ENCODE measurements at regions not wholly inside any gene's neighbourhood (a gene's known extent, or its start where the extent isn't known, plus 50 kb on each side); places are given as distances from the start of the nearest gene placed in this dataset.

DNA sequence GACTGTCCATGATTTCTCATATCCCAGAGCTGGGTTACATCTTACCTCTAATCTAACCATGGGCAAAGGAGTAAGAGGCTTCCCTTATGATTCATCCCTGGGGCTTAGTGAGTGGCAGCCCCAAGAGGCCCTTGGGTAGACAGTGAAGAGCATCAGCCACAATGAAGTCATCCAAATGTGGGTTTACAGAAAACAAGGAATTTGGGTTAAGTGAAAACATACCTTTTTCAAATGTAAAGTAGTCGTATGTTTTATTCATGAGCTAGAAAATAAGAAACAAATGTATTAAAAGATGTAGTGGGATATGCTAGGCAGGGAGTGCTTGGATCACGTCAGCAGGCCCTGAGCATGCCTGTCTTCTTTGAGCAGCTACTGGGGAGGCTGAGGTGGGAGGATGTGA, 54.0 kb upstream of the ELK3 start:
- TF ChIP-seq EZH2 (IDR thresholded peaks at IDR 0.05; ENCODE audit: low read length, missing control alignments) (no peak), CTCF (conservative IDR thresholded peaks at IDR 0.05 in 1 of 2, IDR thresholded peaks at IDR 0.05 in 1 of 2; ENCODE audit: low read depth in 1 of 2, low read length in 2 of 2) (no peak)
- Histone ChIP-seq H3K27ac (ENCODE audit: insufficient read depth, low read length) (no peak overlapping the region), H2AFZ (ENCODE audit: low read length) (no peak overlapping the region), H3K9ac (ENCODE audit: insufficient read depth, low read length) (no peak overlapping the region), H3K79me2 (ENCODE audit: control insufficient read depth, insufficient read depth, low read length) (no peaks in the 10 kb centered on the region), H3K4me2 (ENCODE audit: extremely low read depth, insufficient read depth, low read length) (no peak overlapping the region), H3K4me3 (replicated peaks in 1 of 4; ENCODE audit: control extremely low read depth in 1 of 4, insufficient read depth in 1 of 4, low read depth in 3 of 4, low read length in 4 of 4) (no peak overlapping the region), H3K27me3 (ENCODE audit: control insufficient read depth, insufficient read depth, low read length) (no peaks in the 10 kb centered on the region), H4K20me1 (ENCODE audit: control insufficient read depth, extremely low read depth, insufficient read depth, low read length) (no peaks in the 10 kb centered on the region), H3K4me1 (ENCODE audit: control insufficient read depth, extremely low read depth, insufficient read depth, low read length) (no peaks in the 10 kb centered on the region), H3K36me3 (ENCODE audit: control insufficient read depth, insufficient read depth, low read length) (no peaks in the 10 kb centered on the region), H3K9me3 (ENCODE audit: control insufficient read depth, insufficient read depth, low read depth, low read length) (no peaks in the 10 kb centered on the region)
- peak in 1 of 2 donors; percentile 90 for DNase-seq (ENCODE audit: low read depth in 2 of 2)

DNA sequence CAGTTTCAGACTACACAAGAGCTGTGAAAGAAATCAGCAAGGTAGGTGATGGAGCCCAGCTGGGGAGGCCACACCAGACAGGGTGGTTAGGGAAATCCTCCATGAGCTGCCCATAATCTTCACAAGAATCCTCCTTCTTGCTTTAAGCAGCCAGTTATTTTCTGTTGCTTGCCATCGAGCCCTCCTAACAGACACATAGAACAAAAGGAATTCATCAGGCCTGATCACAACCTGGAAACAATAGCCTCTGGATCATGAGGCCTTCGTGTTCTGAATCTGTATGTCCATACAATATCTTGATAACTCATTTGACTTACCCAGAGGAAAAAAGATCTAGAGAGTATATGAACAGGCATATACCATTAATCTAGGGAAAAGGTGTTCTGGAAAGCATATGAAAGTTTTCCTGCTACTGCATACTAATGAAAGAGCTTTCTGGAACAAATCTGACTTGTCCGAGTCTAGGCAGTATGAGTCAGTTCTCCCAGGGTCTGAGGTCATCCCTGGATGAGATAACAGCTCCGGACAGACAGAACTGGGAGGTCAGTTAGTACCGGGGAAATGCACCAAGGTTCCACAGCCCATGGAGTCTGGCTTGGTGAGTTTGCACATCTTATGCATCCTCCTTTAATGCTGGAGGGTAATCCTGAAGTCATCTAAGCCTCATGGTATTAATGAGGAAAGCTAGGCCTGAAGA, 52.8 kb upstream of the ELK3 start:
- H3K79me2 ChIP-seq (ENCODE audit: control insufficient read depth, insufficient read depth, low read length): no peaks in the 10 kb centered on the region
- H3K36me3 ChIP-seq (ENCODE audit: control insufficient read depth, insufficient read depth, low read length): no peaks in the 10 kb centered on the region
- no peaks in the 10 kb centered on the region for H4K20me1 ChIP-seq (ENCODE audit: control insufficient read depth, extremely low read depth, insufficient read depth, low read length)
- H2AFZ ChIP-seq (ENCODE audit: low read length): no peak overlapping the region
- H3K4me2 ChIP-seq (ENCODE audit: extremely low read depth, insufficient read depth, low read length): no peak overlapping the region
- DNase-seq (ENCODE audit: low read depth in 2 of 2): peak; percentile 61 to 79
- no peak overlapping the region for H3K4me3 ChIP-seq (replicated peaks in 1 of 4; ENCODE audit: control extremely low read depth in 1 of 4, insufficient read depth in 1 of 4, low read depth in 3 of 4, low read length in 4 of 4)
- no peaks in the 10 kb centered on the region for H3K4me1 ChIP-seq (ENCODE audit: control insufficient read depth, extremely low read depth, insufficient read depth, low read length)
- TF ChIP-seq CTCF (conservative IDR thresholded peaks at IDR 0.05 in 1 of 2, IDR thresholded peaks at IDR 0.05 in 1 of 2; ENCODE audit: low read depth in 1 of 2, low read length in 2 of 2) (no peak), EZH2 (IDR thresholded peaks at IDR 0.05; ENCODE audit: low read length, missing control alignments) (no peak)
- no peaks in the 10 kb centered on the region for H3K27me3 ChIP-seq (ENCODE audit: control insufficient read depth, insufficient read depth, low read length)
- H3K9me3 ChIP-seq (ENCODE audit: control insufficient read depth, insufficient read depth, low read depth, low read length): no peaks in the 10 kb centered on the region
- H3K9ac ChIP-seq (ENCODE audit: insufficient read depth, low read length): no peak overlapping the region
- H3K27ac ChIP-seq (ENCODE audit: insufficient read depth, low read length): no peak overlapping the region

DNA sequence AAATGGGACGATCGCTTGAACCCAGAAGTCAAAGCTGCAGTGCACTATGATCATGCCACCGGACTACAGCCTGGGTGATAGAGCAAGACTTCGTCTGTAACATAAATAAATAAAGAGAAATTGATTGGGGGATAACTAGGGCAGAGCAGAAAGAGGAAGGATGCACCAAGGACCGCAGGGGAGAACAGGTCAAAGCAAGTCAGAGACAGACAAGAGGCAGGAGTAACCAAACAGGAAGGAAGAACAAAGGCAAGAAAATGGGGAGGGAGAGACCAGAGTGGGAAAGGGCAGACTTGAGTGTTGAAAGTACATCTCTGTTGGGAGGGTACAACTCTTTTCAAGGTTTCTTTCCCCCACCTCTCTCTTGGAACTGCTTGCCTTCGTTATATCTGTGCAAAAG, 50.8 kb upstream of the ELK3 start:
- Histone ChIP-seq H3K79me2 (ENCODE audit: control insufficient read depth, insufficient read depth, low read length) (no peaks in the 10 kb centered on the region), H4K20me1 (ENCODE audit: control insufficient read depth, extremely low read depth, insufficient read depth, low read length) (no peaks in the 10 kb centered on the region), H3K4me3 (replicated peaks in 1 of 4; ENCODE audit: control extremely low read depth in 1 of 4, insufficient read depth in 1 of 4, low read depth in 3 of 4, low read length in 4 of 4) (no peak overlapping the region), H3K36me3 (ENCODE audit: control insufficient read depth, insufficient read depth, low read length) (no peaks in the 10 kb centered on the region), H3K9me3 (ENCODE audit: control insufficient read depth, insufficient read depth, low read depth, low read length) (no peaks in the 10 kb centered on the region), H2AFZ (ENCODE audit: low read length) (no peak overlapping the region), H3K27me3 (ENCODE audit: control insufficient read depth, insufficient read depth, low read length) (no peaks in the 10 kb centered on the region), H3K4me1 (ENCODE audit: control insufficient read depth, extremely low read depth, insufficient read depth, low read length) (no peaks in the 10 kb centered on the region), H3K27ac (ENCODE audit: insufficient read depth, low read length) (no peak overlapping the region), H3K4me2 (ENCODE audit: extremely low read depth, insufficient read depth, low read length) (no peak overlapping the region), H3K9ac (ENCODE audit: insufficient read depth, low read length) (no peak overlapping the region)
- DNase-seq (ENCODE audit: low read depth in 2 of 2): no peak
- TF ChIP-seq CTCF (conservative IDR thresholded peaks at IDR 0.05 in 1 of 2, IDR thresholded peaks at IDR 0.05 in 1 of 2; ENCODE audit: low read depth in 1 of 2, low read length in 2 of 2) (no peak), EZH2 (IDR thresholded peaks at IDR 0.05; ENCODE audit: low read length, missing control alignments) (no peak)
